Thymus (tissue), 11 donors: ENCODE measurements at regions not wholly inside any gene's neighbourhood (a gene's known extent, or its start where the extent isn't known, plus 50 kb on each side); places are given as distances from the start of the nearest gene placed in this dataset.

Experiments
- DNase-seq, 9 donors: peaks; one replicate each; pipeline ENCODE4 v3.0.0-alpha.2; 2013; ENCODE audit warnings: low spot score in 9 of 9, low read depth in 6 of 9, missing footprints in 1 of 9
- H3K27ac ChIP-seq, 2 donors: one replicate each; pipeline ENCODE4 v1.5.1; 2013; ENCODE audit warnings: control low read depth in 1 of 2, low read depth in 1 of 2, low read length in 1 of 2, mild to moderate bottlenecking in 1 of 2, moderate library complexity in 1 of 2
- H3K27me3 ChIP-seq, 2 donors: one replicate each; pipeline ENCODE4 v1.5.1; 2013; ENCODE audit warnings: low read length in 1 of 2; ENCODE audit not compliant: control insufficient read depth in 2 of 2, insufficient read depth in 1 of 2
- H3K36me3 ChIP-seq, 2 donors: one replicate each; pipeline ENCODE4 v1.5.1; 2013; ENCODE audit warnings: low read length in 1 of 2, mild to moderate bottlenecking in 1 of 2, moderate library complexity in 1 of 2; ENCODE audit not compliant: control insufficient read depth in 2 of 2, insufficient read depth in 2 of 2
- H3K4me1 ChIP-seq, 2 donors: one replicate each; pipeline ENCODE4 v1.5.1; 2013; ENCODE audit warnings: low read length in 2 of 2; ENCODE audit not compliant: control insufficient read depth in 2 of 2, insufficient read depth in 2 of 2
- H3K4me3 ChIP-seq, 2 donors: one replicate each; pipeline ENCODE4 v1.5.1; 2013; ENCODE audit warnings: low read length in 2 of 2, control low read depth in 1 of 2, mild to moderate bottlenecking in 1 of 2
- H3K9me3 ChIP-seq, 2 donors: one replicate each; pipeline ENCODE4 v1.5.1; 2013; ENCODE audit warnings: low read length in 1 of 2, mild to moderate bottlenecking in 1 of 2; ENCODE audit not compliant: control insufficient read depth in 2 of 2, insufficient read depth in 1 of 2
- WGBS: extraction: QIAGEN DNeasy Blood & Tissue Kit; methylation state at CpG from one replicate; pipeline ENCODE4 v1.1.7; 2013; 5-methylcytosine and 5-hydroxymethylcytosine counted together
- donor health status: healthy.

DNA sequence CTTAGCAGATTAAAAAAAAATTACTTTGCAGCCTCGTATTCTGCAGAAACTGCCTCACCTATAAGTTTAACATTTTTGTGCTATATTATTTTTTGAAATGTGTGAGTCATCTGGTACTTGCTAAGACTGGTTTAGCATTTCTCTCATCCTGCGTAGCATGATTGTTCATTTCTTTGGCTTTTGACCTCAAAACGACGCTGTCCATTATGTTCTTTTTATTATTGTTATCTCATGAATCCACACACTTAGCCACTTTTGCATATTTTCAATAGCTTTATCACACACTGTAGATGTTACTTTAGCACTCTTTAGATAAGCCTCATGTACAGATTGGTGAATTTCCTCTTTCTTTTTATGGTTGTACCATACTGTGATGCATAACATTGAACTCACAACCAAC is 1004.9 kb upstream of the NCAM2 start:
- H3K27ac ChIP-seq: no peak overlapping the region
- H3K27me3 ChIP-seq: no peaks in the 10 kb centered on the region
- 86% methylated on average over 4 of the region's 4 CpGs for WGBS

DNA sequence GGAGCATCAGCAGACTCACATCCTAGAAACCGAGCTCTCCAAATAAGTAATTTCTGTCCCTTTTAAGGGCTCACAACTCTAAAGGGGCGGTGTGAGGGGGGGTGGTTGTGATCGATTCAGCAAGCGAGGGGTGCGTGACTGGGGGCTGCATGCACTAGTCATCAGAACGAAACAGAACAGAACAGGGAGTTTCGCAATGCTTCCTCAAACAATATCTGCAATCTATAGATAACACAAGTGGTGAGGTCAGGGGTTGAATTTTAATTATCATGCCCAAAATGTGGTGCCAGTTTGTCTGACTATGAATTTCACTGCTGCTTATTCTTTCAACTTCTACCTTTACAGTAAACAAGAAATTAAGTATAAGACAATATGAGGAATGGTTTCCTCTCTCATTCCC is 1003.0 kb upstream of the NCAM2 start:
- no peak overlapping the region for H3K27ac ChIP-seq
- no peak for DNase-seq
- no peaks in the 10 kb centered on the region for H3K27me3 ChIP-seq
- peaks cover 0 to 10% of the 10 kb centered on the region in 2 donors for H3K9me3 ChIP-seq
- no peaks in the 10 kb centered on the region for H3K36me3 ChIP-seq
- H3K4me3 ChIP-seq: no peak overlapping the region
- no peaks in the 10 kb centered on the region for H3K4me1 ChIP-seq
- WGBS: 47% methylated on average over 7 of the region's 7 CpGs

More for the DNA sequence above, 1004.9 kb upstream of the NCAM2 start:
- H3K36me3 ChIP-seq: no peaks in the 10 kb centered on the region
- DNase-seq: no peak
- H3K4me1 ChIP-seq: no peaks in the 10 kb centered on the region
- no peak overlapping the region for H3K4me3 ChIP-seq
- H3K9me3 ChIP-seq: no peaks in the 10 kb centered on the region

GRCh38 chr21:19998453-19998852 is 999.8 kb upstream of the NCAM2 start:
- no peak overlapping the region for H3K4me3 ChIP-seq
- no peaks in the 10 kb centered on the region for H3K36me3 ChIP-seq
- H3K4me1 ChIP-seq: no peaks in the 10 kb centered on the region
- 97% methylated on average over 5 of the region's 5 CpGs for WGBS
- H3K9me3 ChIP-seq: peaks cover 0 to 10% of the 10 kb centered on the region in 2 donors
- H3K27me3 ChIP-seq: no peaks in the 10 kb centered on the region
- no peak overlapping the region for H3K27ac ChIP-seq
- DNase-seq: no peak

GRCh38 chr21:19999369-20000272 is 998.6 kb upstream of the NCAM2 start:
- H3K4me3 ChIP-seq: no peak overlapping the region

DNA sequence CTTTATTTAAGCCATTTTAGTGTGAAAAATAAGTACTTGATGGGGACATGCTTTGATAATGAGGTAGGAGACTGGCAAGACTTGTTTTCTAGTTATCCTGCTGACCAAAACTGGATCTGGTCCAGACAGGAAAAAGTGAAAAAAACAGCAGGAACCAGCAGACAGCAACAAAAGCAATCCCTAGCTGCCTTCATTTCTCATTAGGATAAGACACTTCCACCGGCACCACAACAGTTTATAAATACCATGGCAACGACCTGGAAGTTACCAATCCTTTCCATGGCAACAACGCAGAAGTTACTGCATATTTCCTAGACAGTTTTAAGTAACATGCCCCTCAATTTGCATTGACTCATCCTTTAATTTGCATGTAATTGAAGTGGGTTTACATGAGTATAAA is 993.8 kb upstream of the NCAM2 start:
- Histone ChIP-seq H3K9me3 (peaks cover 0 to 2% of the 10 kb centered on the region in 2 donors), H3K4me1 (no peaks in the 10 kb centered on the region), H3K27ac (no peak overlapping the region), H3K4me3 (no peak overlapping the region), H3K27me3 (no peaks in the 10 kb centered on the region), H3K36me3 (no peaks in the 10 kb centered on the region)
- 92% methylated on average over 3 of the region's 3 CpGs for WGBS
- no peak for DNase-seq

More at GRCh38 chr21:19999369-20000272, 998.6 kb upstream of the NCAM2 start:
- Histone ChIP-seq H3K36me3 (no peaks in the 10 kb centered on the region), H3K4me1 (no peaks in the 10 kb centered on the region), H3K9me3 (peaks cover 0 to 10% of the 10 kb centered on the region in 2 donors), H3K27me3 (no peaks in the 10 kb centered on the region), H3K27ac (no peak overlapping the region)
- 88% methylated on average over 23 of the region's 23 CpGs for WGBS
- no peak for DNase-seq

- no peaks in the 10 kb centered on the region for H3K9me3 ChIP-seq
- 92% methylated on average over 4 of the region's 4 CpGs for WGBS
Observed at GRCh38 chr21:20010691-20011200, 987.5 kb upstream of the NCAM2 start.

DNA sequence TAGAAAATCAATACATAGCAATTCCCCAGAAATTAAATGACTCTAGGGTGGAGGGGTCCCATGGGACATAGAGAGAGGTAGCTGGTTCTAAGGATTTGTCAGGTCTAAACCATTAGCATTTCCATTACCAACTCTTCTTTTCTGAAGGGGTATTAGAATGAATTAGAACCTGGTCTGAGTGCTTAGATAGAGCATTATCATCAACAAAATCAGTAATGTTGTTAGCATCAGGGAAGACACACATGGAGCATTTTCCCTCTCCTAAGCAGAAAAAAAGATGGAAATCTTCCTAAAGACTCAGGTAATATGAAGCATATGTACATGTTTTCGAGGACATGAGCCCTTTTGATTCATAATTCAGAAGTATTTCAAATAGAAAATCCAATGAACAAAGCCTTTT is 984.4 kb upstream of the NCAM2 start:
- no peaks in the 10 kb centered on the region for H3K36me3 ChIP-seq
- no peak for DNase-seq
- H3K27ac ChIP-seq: no peak overlapping the region
- no peaks in the 10 kb centered on the region for H3K27me3 ChIP-seq
- no peak overlapping the region for H3K4me3 ChIP-seq
- no peaks in the 10 kb centered on the region for H3K4me1 ChIP-seq
- 87% methylated on average over 1 of the region's 1 CpG for WGBS
- no peaks in the 10 kb centered on the region for H3K9me3 ChIP-seq

More at GRCh38 chr21:20010691-20011200, 987.5 kb upstream of the NCAM2 start:
- Histone ChIP-seq H3K27me3 (no peaks in the 10 kb centered on the region), H3K36me3 (no peaks in the 10 kb centered on the region), H3K4me1 (no peaks in the 10 kb centered on the region), H3K4me3 (no peak overlapping the region), H3K27ac (no peak overlapping the region)
- DNase-seq: no peak

DNA sequence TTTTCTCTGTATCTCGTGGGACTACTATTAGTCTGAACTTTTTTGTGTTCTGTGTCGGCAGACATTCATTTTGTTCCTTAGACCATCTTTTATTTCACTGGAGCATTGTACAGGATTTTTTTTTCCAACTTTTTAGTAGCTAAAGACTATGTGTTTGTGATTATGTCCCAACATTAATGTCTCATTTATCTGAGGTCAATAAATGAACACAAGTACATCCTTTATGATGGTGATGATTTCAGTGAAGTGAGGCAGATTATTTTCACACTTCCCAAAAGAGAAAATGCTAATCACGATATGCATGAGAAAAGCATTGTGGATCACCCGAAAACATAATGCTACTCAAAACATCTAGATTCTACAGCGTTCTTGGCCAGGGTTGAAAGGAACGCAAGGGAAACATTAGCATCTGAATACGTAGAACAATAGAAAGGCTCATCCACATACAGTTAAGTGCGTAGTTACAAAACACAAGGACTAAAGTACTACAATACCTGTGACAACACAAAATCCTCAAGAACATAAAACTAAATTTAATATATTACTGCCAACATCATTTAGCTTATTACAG is 981.7 kb upstream of the NCAM2 start:
- Histone ChIP-seq H3K27ac (no peak overlapping the region), H3K9me3 (no peaks in the 10 kb centered on the region), H3K4me3 (no peak overlapping the region), H3K36me3 (no peaks in the 10 kb centered on the region), H3K27me3 (no peaks in the 10 kb centered on the region), H3K4me1 (no peaks in the 10 kb centered on the region)
- WGBS: 95% methylated on average over 8 of the region's 8 CpGs
- DNase-seq: no peak

- Histone ChIP-seq H3K9me3 (no peaks in the 10 kb centered on the region), H3K4me1 (no peaks in the 10 kb centered on the region), H3K36me3 (no peaks in the 10 kb centered on the region), H3K4me3 (no peak overlapping the region), H3K27me3 (no peaks in the 10 kb centered on the region), H3K27ac (no peak overlapping the region)
- no peak for DNase-seq
- WGBS: 93% methylated on average over 6 of the region's 6 CpGs
Observed at GRCh38 chr21:20020026-20020425, 978.2 kb upstream of the NCAM2 start.
